ENCODE measurements at regions not wholly inside any gene's neighbourhood (a gene's known extent, or its start where the extent isn't known, plus 50 kb on each side); places are given as distances from the start of the nearest gene placed in this dataset.
"Not testable (repeated sequence)": the region's sequence is repeated elsewhere in the genome, so short reads cannot be mapped to it uniquely, and the experiment has no call there.

GRCh38 chrY:10958122-10958521 lies 1430.4 kb downstream of the TSPY10 start:
- not testable (repeated sequence) for DNase-seq

GRCh38 chrY:10973422-10973821 lies 1445.7 kb downstream of the TSPY10 start:
- DNase-seq, result no peak

- no peak for DNase-seq
Observed at GRCh38 chrY:10986655-10987054, 1459.0 kb downstream of the TSPY10 start.

GRCh38 chrY:10987626-10988025 lies 1459.9 kb downstream of the TSPY10 start:
- DNase-seq, result no peak

GRCh38 chrY:10993955-10994354 lies 1466.3 kb downstream of the TSPY10 start:
- no peak for DNase-seq

- DNase-seq, result not testable (repeated sequence)
Observed at GRCh38 chrY:10999715-11000114, 1472.0 kb downstream of the TSPY10 start.

- DNase-seq, result not testable (repeated sequence)
Observed at GRCh38 chrY:11014229-11014628, 1486.5 kb downstream of the TSPY10 start.

GRCh38 chrY:11022734-11023133 lies 1495.1 kb downstream of the TSPY10 start:
- no peak for DNase-seq

- DNase-seq, result no peak
Observed at GRCh38 chrY:11044234-11044883, 1516.7 kb downstream of the TSPY10 start.

GRCh38 chrY:11063486-11063885 lies 1535.8 kb downstream of the TSPY10 start:
- DNase-seq, result no peak

- DNase-seq, result no peak
Observed at GRCh38 chrY:11063960-11064359, 1536.3 kb downstream of the TSPY10 start.

- no peak for DNase-seq
Observed at GRCh38 chrY:11064376-11064775, 1536.7 kb downstream of the TSPY10 start.

GRCh38 chrY:11069271-11069670 lies 1541.6 kb downstream of the TSPY10 start:
- DNase-seq, result no peak

- DNase-seq, result no peak
Observed at GRCh38 chrY:11070250-11071113, 1542.8 kb downstream of the TSPY10 start.

GRCh38 chrY:11085801-11086200 lies 1558.1 kb downstream of the TSPY10 start:
- DNase-seq, result not testable (repeated sequence)

- not testable (repeated sequence) for DNase-seq
Observed at GRCh38 chrY:11097498-11097897, 1569.8 kb downstream of the TSPY10 start.

GRCh38 chrY:11098419-11098818 lies 1570.7 kb downstream of the TSPY10 start:
- not testable (repeated sequence) for DNase-seq

- no peak for DNase-seq
Observed at GRCh38 chrY:11099004-11099403, 1571.3 kb downstream of the TSPY10 start.

- not testable (repeated sequence) for DNase-seq
Observed at GRCh38 chrY:11100472-11100871, 1572.8 kb downstream of the TSPY10 start.

GRCh38 chrY:11102987-11103386 lies 1575.3 kb downstream of the TSPY10 start:
- not testable (repeated sequence) for DNase-seq

- DNase-seq, result not testable (repeated sequence)
Observed at GRCh38 chrY:11107127-11107918, 1579.6 kb downstream of the TSPY10 start.

- not testable (repeated sequence) for DNase-seq
Observed at GRCh38 chrY:11151724-11152123, 1549.3 kb upstream of the USP9Y start.

- DNase-seq, result not testable (repeated sequence)
Observed at GRCh38 chrY:11156100-11156499, 1544.9 kb upstream of the USP9Y start.
